SKM-1 (cell line): ENCODE measurements at regions not wholly inside any gene's neighbourhood (a gene's known extent, or its start where the extent isn't known, plus 50 kb on each side); places are given as distances from the start of the nearest gene placed in this dataset.

Source experiments
- DNase-seq: peaks from one replicate; lab custom pipeline; 2025; ENCODE audit not compliant: unreplicated experiment; lab: John Stamatoyannopoulos, UW

DNA sequence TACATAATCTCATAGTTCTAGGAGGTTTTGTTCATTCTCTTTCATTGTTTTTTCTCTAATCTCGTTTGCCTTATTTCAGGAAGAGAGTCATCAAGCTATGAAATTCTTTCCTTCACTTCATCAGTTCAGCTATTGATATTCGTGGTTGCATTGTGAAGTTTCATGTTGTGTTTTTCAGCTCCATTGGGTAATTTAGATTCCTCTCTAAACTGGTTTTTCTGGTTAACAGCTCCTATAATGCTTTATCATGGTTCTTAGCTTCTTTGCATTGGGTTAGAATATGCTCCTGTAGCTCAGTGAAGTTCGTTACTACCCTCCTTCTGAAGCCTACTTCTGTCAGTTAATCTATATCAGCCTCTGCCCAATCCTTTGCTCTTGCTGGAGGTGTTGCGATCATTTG is 69.4 kb upstream of the CD96 start:
- no peak for DNase-seq

GRCh38 chr3:111473550-111473949 is 68.4 kb upstream of the CD96 start:
- no peak for DNase-seq

GRCh38 chr3:111476701-111477100 is 65.3 kb upstream of the CD96 start:
- no peak for DNase-seq

DNA sequence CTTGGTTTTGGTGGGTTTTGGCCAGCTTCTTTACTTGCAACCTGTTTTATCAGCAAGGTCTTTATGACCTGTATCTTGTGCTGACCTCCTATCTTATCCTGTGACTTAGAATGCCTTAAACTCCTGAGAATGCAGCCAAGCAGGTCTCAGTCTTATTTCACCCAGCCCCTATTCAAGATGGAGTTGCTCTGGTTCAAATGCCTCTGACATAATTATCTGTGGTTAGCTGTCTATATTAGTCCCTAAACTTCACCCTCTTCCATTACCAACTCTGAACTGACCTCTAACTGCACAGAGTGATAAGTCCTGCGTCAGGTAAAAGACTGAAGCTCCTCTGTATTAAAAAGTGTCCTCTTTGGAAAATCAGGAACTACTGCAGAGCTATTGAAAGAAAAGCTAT is 61.9 kb upstream of the CD96 start:
- no peak for DNase-seq

GRCh38 chr3:111481551-111481950 is 60.4 kb upstream of the CD96 start:
- DNase-seq: no peak

GRCh38 chr3:111482574-111482973 is 59.4 kb upstream of the CD96 start:
- DNase-seq: no peak

GRCh38 chr3:111485086-111485485 is 56.9 kb upstream of the CD96 start:
- DNase-seq: no peak
